Ascending aorta (tissue), 2 donors: ENCODE measurements at regions not wholly inside any gene's neighbourhood (a gene's known extent, or its start where the extent isn't known, plus 50 kb on each side); places are given as distances from the start of the nearest gene placed in this dataset.
A peak's percentile ranks its signal among the peaks of the same experiment; 100 is the strongest.

Experiments used
- DNase-seq, 2 donors: peaks; one replicate each; pipeline ENCODE4 v3.0.0-alpha.2; 2019; ENCODE audit warnings: low spot score in 2 of 2
- H3K27ac ChIP-seq, 2 donors: fragments of 200-600 bp; sonication (generic); one replicate each; pipeline ENCODE4 v1.5.1; 2016 to 2017; ENCODE audit warnings: mild to moderate bottlenecking in 1 of 2
- H3K27me3 ChIP-seq: fragments of 200-600 bp; sonication (generic); one replicate; pipeline ENCODE4 v1.5.1; 2017
- H3K36me3 ChIP-seq, 2 donors: fragments of 200-600 bp; sonication (generic); one replicate each; pipeline ENCODE4 v1.5.1; 2016
- H3K4me1 ChIP-seq, 2 donors: fragments of 200-600 bp; sonication (generic); one replicate each; pipeline ENCODE4 v1.5.1; 2016 to 2017; ENCODE audit warnings: mild to moderate bottlenecking in 1 of 2
- H3K4me3 ChIP-seq, 2 donors: fragments of 200-600 bp; sonication (generic); one replicate each; pipeline ENCODE4 v1.5.1; 2016 to 2017; ENCODE audit warnings: mild to moderate bottlenecking in 1 of 2
- H3K9me3 ChIP-seq, 2 donors: fragments of 200-600 bp; sonication (generic); one replicate each; pipeline ENCODE4 v1.5.1; 2016
- CTCF ChIP-seq, 3 experiments: fragments of 200-600 bp in 2 of 3; fragments of 450-650 bp in 1 of 3; sonication (generic) in 2 of 3; IDR thresholded peaks; one replicate each; pipeline ENCODE4 v1.5.1; 2016 to 2019; ENCODE audit warnings: antibody characterized with exemption in 3 of 3, mild to moderate bottlenecking in 1 of 3, moderate library complexity in 1 of 3
- intact Hi-C: fragments of 100-400 bp; cut with DNase I; formaldehyde crosslinking; loops from one replicate; pipeline ENCODE4 v1.15.1; 2023

GRCh38 chr3:43793648-43794372 lies 103.1 kb downstream of the ABHD5 start:
- peak in 1 of 2 donors; percentile 34 for DNase-seq
- no peaks in the 10 kb centered on the region for H3K36me3 ChIP-seq

GRCh38 chr3:43794776-43795175 lies 104.0 kb downstream of the ABHD5 start:
- H3K27me3 ChIP-seq = no peaks in the 10 kb centered on the region
- no peak for DNase-seq
- H3K36me3 ChIP-seq = no peaks in the 10 kb centered on the region
- no peak overlapping the region for H3K4me3 ChIP-seq
- H3K9me3 ChIP-seq = no peaks in the 10 kb centered on the region
- no peak overlapping the region for H3K27ac ChIP-seq
- no peaks in the 10 kb centered on the region for H3K4me1 ChIP-seq
- TF ChIP-seq CTCF (IDR thresholded peaks at IDR 0.05) = no peak
- intact Hi-C loops = no loop called here

More at GRCh38 chr3:43793648-43794372, 103.1 kb downstream of the ABHD5 start:
- Histone ChIP-seq H3K9me3 (no peaks in the 10 kb centered on the region), H3K4me3 (no peak overlapping the region), H3K27ac (no peak overlapping the region), H3K4me1 (no peaks in the 10 kb centered on the region), H3K27me3 (no peaks in the 10 kb centered on the region)
- intact Hi-C loops = no loop called here
- TF ChIP-seq CTCF (IDR thresholded peaks at IDR 0.05) = no peak

- H3K4me1 ChIP-seq = no peaks in the 10 kb centered on the region
- no peak overlapping the region for H3K27ac ChIP-seq
- no peaks in the 10 kb centered on the region for H3K9me3 ChIP-seq
- no peaks in the 10 kb centered on the region for H3K36me3 ChIP-seq
- no peak for DNase-seq
- no peaks in the 10 kb centered on the region for H3K27me3 ChIP-seq
- no peak overlapping the region for H3K4me3 ChIP-seq
- intact Hi-C loops = no loop called here
- no peak for TF ChIP-seq CTCF (IDR thresholded peaks at IDR 0.05)
Observed at GRCh38 chr3:43795491-43795890, 104.8 kb downstream of the ABHD5 start.

- H3K27me3 ChIP-seq = no peaks in the 10 kb centered on the region
- no peaks in the 10 kb centered on the region for H3K36me3 ChIP-seq
- intact Hi-C loops = no loop called here
- TF ChIP-seq CTCF (IDR thresholded peaks at IDR 0.05) = no peak
- no peak overlapping the region for H3K4me3 ChIP-seq
- no peaks in the 10 kb centered on the region for H3K4me1 ChIP-seq
- H3K9me3 ChIP-seq = no peaks in the 10 kb centered on the region
- no peak overlapping the region for H3K27ac ChIP-seq
- DNase-seq = peak in 1 of 2 donors; percentile 35
Observed at GRCh38 chr3:43796041-43796596, 105.4 kb downstream of the ABHD5 start.

- DNase-seq = no peak
- H3K4me3 ChIP-seq = no peak overlapping the region
- H3K27me3 ChIP-seq = no peaks in the 10 kb centered on the region
- no peaks in the 10 kb centered on the region for H3K9me3 ChIP-seq
- no peaks in the 10 kb centered on the region for H3K4me1 ChIP-seq
- no peaks in the 10 kb centered on the region for H3K36me3 ChIP-seq
- no peak for TF ChIP-seq CTCF (IDR thresholded peaks at IDR 0.05)
- intact Hi-C loops = no loop called here
- no peak overlapping the region for H3K27ac ChIP-seq
Observed at GRCh38 chr3:43797794-43798193, 107.1 kb downstream of the ABHD5 start.
